K562 (cell line): ENCODE measurements at regions not wholly inside any gene's neighbourhood (a gene's known extent, or its start where the extent isn't known, plus 50 kb on each side); places are given as distances from the start of the nearest gene placed in this dataset.

Source experiments
- ATAC-seq: fragments of 200-7000 bp; cut with Tn5 transposase; 3 replicates; pipeline ENCODE4 v1.9.1; 2020; ENCODE audit warnings: moderate library complexity
- BruUV-seq: library from RNA; stranded (reverse); fragments of 400-500 nt; replicated peaks from 2 replicates; lab custom pipeline; 2021; lab: Mats Ljungman, UMichigan
- CTCF ChIA-PET: fragments of 300-600 bp; formaldehyde crosslinking; extraction: SDS; loops from one replicate; lab custom pipeline; 2021; ENCODE audit warnings: low intra/inter-chr PET ratio; lab: Yijun Ruan, JAX
- POLR2A ChIA-PET: fragments of 300-600, 350-650 bp; sonication (Branson Sonifier 250); formaldehyde crosslinking; extraction: SDS; loops from one replicate; lab custom pipeline; 2021; ENCODE audit warnings: antibody characterized with exemption, inconsistent platforms; lab: Yijun Ruan, JAX
- DNase-seq, 4 experiments: peaks; one replicate each; pipeline versions ENCODE4 v3.0.0 to v3.0.0-alpha.2; 2011 to 2018; ENCODE audit warnings: low spot score in 3 of 4, mixed read lengths in 3 of 4; ENCODE audit errors: extremely low read depth in 1 of 4
- FAIRE-seq: peaks from 2 replicates; lab custom pipeline; 2011; peaks lifted over from hg19 to GRCh38; lab: Jason Lieb, UNC
- H2AFZ ChIP-seq: 2 replicates; pipeline ENCODE4 v1.6.0; 2011; ENCODE audit warnings: low read depth, low read length, control low read depth, inconsistent platforms
- H3K27ac ChIP-seq: fragments of 200-600 bp; 3 replicates; pipeline ENCODE4 v1.8.0; 2011; ENCODE audit warnings: low read depth, mild to moderate bottlenecking, control low read depth, inconsistent platforms, low read length, moderate library complexity, mixed read lengths; ENCODE audit errors: extremely low read depth
- H3K27me3 ChIP-seq, 2 experiments: fragments of 300-600 bp in 1 of 2; 2 replicates in 1 of 2; 3 replicates in 1 of 2; pipeline versions ENCODE4 v1.6.0 to v1.8.0; 2011; ENCODE audit warnings: inconsistent platforms in 2 of 2, low read length in 2 of 2, mild to moderate bottlenecking in 1 of 2, mixed read lengths in 1 of 2, moderate library complexity in 1 of 2; ENCODE audit not compliant: control insufficient read depth in 2 of 2, insufficient read depth in 2 of 2
- H3K36me3 ChIP-seq: fragments of 300-600 bp; 3 replicates; pipeline ENCODE4 v1.8.0; 2011; ENCODE audit warnings: mild to moderate bottlenecking, low read length, inconsistent platforms; ENCODE audit not compliant: control insufficient read depth, insufficient read depth
- H3K4me1 ChIP-seq, 2 experiments: fragments of 200-600 bp in 1 of 2; replicated peaks in 1 of 2; 2 replicates in 1 of 2; 3 replicates in 1 of 2; pipeline versions ENCODE4 v1.5.1 to v1.8.0; 2011; ENCODE audit warnings: inconsistent platforms in 2 of 2, low read length in 2 of 2, mild to moderate bottlenecking in 1 of 2, mixed read lengths in 1 of 2, moderate library complexity in 1 of 2; ENCODE audit not compliant: control insufficient read depth in 2 of 2, insufficient read depth in 2 of 2
- H3K4me2 ChIP-seq: 2 replicates; pipeline ENCODE4 v1.6.1; 2011; ENCODE audit warnings: low read length, control low read depth, inconsistent platforms, mixed read lengths; ENCODE audit not compliant: insufficient read depth
- H3K4me3 ChIP-seq: fragments of 200-600 bp; sonication (generic), shearing (Covaris generic); 2 replicates; pipeline ENCODE4 v1.5.1; 2016; ENCODE audit warnings: control low read depth, inconsistent platforms
- H3K79me2 ChIP-seq: fragments of 200-600 bp; 3 replicates; pipeline ENCODE4 v1.8.0; 2011; ENCODE audit warnings: low read length, inconsistent platforms; ENCODE audit not compliant: control insufficient read depth, insufficient read depth
- H3K9ac ChIP-seq, 2 experiments: 2 replicates each; pipeline versions ENCODE4 v1.6.0 to v1.6.1; 2011; ENCODE audit warnings: low read depth in 2 of 2, low read length in 2 of 2, control low read depth in 1 of 2, inconsistent platforms in 1 of 2, mild to moderate bottlenecking in 1 of 2, mixed read lengths in 1 of 2; ENCODE audit not compliant: insufficient read depth in 1 of 2
- H3K9me1 ChIP-seq: one replicate; pipeline ENCODE4 v1.6.0; 2011; ENCODE audit warnings: inconsistent platforms, mild to moderate bottlenecking, low read length, moderate library complexity; ENCODE audit not compliant: control insufficient read depth, insufficient read depth
- H3K9me3 ChIP-seq: replicated peaks from 2 replicates; pipeline ENCODE4 v1.5.1; 2011; ENCODE audit warnings: low read depth, low read length, inconsistent platforms; ENCODE audit not compliant: control insufficient read depth, insufficient read depth
- H4K20me1 ChIP-seq: replicated peaks from 2 replicates; pipeline ENCODE4 v1.6.1; 2011; ENCODE audit warnings: low read length, inconsistent platforms, mixed read lengths; ENCODE audit not compliant: control insufficient read depth, insufficient read depth
- ARHGAP35 ChIP-seq: fragments of 450-650 bp; IDR thresholded peaks from 2 replicates; pipeline ENCODE4 v1.6.1; 2018; ENCODE audit not compliant: partially characterized antibody
- E2F8 ChIP-seq: fragments of 450-650 bp; IDR thresholded peaks from 2 replicates; pipeline ENCODE4 v1.7.1; 2018; ENCODE audit warnings: mild to moderate bottlenecking, low read depth; ENCODE audit not compliant: partially characterized antibody
- EHMT2 ChIP-seq: fragments of 450-650 bp; IDR thresholded peaks from 2 replicates; pipeline ENCODE4 v1.6.1; 2018; ENCODE audit warnings: antibody characterized with exemption
- HMBOX1 ChIP-seq: sonication (generic); IDR thresholded peaks from 2 replicates; pipeline ENCODE4 v1.6.1; 2016
- HMGN3 ChIP-seq: IDR thresholded peaks from 2 replicates; pipeline ENCODE4 v1.6.1; 2011; ENCODE audit warnings: borderline replicate concordance, low read depth, mild to moderate bottlenecking, mixed read lengths, low read length; ENCODE audit not compliant: insufficient read length; ENCODE audit errors: extremely low read depth
- MITF ChIP-seq: IDR thresholded peaks from 2 replicates; pipeline ENCODE4 v1.6.1; 2014; ENCODE audit warnings: antibody characterized with exemption
- NFATC3 ChIP-seq: fragments of 450-650 bp; IDR thresholded peaks from 2 replicates; pipeline ENCODE4 v1.6.1; 2017; ENCODE audit warnings: mild to moderate bottlenecking
- SIRT6 ChIP-seq: IDR thresholded peaks from one replicate; pipeline ENCODE4 v1.6.1; 2012; ENCODE audit warnings: low read depth, mild to moderate bottlenecking, control low read depth, inconsistent platforms, low read length, moderate library complexity
- SMARCC2 ChIP-seq: fragments of 450-650 bp; IDR thresholded peaks from 2 replicates; pipeline ENCODE4 v1.6.1; 2017; ENCODE audit warnings: antibody characterized with exemption, moderate library complexity, mild to moderate bottlenecking, low read depth
- SOX6 ChIP-seq: fragments of 450-650 bp; IDR thresholded peaks from 2 replicates; pipeline ENCODE4 v1.6.1; 2014; ENCODE audit warnings: mild to moderate bottlenecking
- SRSF7 ChIP-seq: fragments of 200-400 bp; formaldehyde crosslinking; optimal IDR thresholded peaks from 2 replicates; pipeline ENCODE3; 2017; ENCODE audit warnings: mild to moderate bottlenecking, low read depth, low read length
- STAG1 ChIP-seq: sonication (generic); formaldehyde crosslinking; IDR thresholded peaks from 2 replicates; pipeline ENCODE4 v1.5.0; 2020; ENCODE audit warnings: missing genetic modification reagents, borderline replicate concordance
- TCF7L2 ChIP-seq: fragments of 150-350 bp; IDR thresholded peaks from 2 replicates; pipeline ENCODE4 v1.6.1; 2016; ENCODE audit warnings: low read depth, mild to moderate bottlenecking, low read length, moderate library complexity
- THRB ChIP-seq: fragments of 450-650 bp; formaldehyde crosslinking; conservative IDR thresholded peaks from 2 replicates; pipeline ENCODE4 v1.4.0; 2022; ENCODE audit warnings: mild to moderate bottlenecking, missing genetic modification characterization
- TRIM28 ChIP-seq: fragments of 450-650 bp; IDR thresholded peaks from 2 replicates; pipeline ENCODE4 v1.6.1; 2017
- YY1 ChIP-seq, 3 experiments: IDR thresholded peaks; 2 replicates each; pipeline ENCODE4 v1.6.1; 2011; ENCODE audit warnings: low read length in 2 of 3, mild to moderate bottlenecking in 2 of 3, moderate library complexity in 2 of 3, borderline replicate concordance in 1 of 3, control low read depth in 1 of 3, low read depth in 1 of 3; ENCODE audit not compliant: insufficient read depth in 3 of 3, insufficient replicate concordance in 2 of 3, control insufficient read depth in 1 of 3, insufficient read length in 1 of 3; ENCODE audit errors: extremely low read depth in 1 of 3
- ZC3H8 ChIP-seq: fragments of 450-650 bp; IDR thresholded peaks from 2 replicates; pipeline ENCODE4 v1.6.1; 2017
- ZNF41 ChIP-seq: fragments of 250-450 bp; sonication (Bioruptor Pico); conservative IDR thresholded peaks from 2 replicates; pipeline ENCODE4 v1.4.0; 2020; ENCODE audit warnings: mild to moderate bottlenecking
- ZSCAN29 ChIP-seq: fragments of 450-650 bp; IDR thresholded peaks from 2 replicates; pipeline ENCODE4 v1.6.1; 2017
- WGBS: fragments of 100-300 bp; shearing (Covaris generic); methylation state at CpG from one replicate; pipeline ENCODE4 v1.1.6; 2016; ENCODE audit warnings: low coverage, mixed read lengths; ENCODE audit not compliant: insufficient coverage; ENCODE audit errors: missing lambda C conversion rate; 5-methylcytosine and 5-hydroxymethylcytosine counted together
- in situ Hi-C: fragments of 300-500 bp; cut with MboI; formaldehyde crosslinking; loops from 4 replicates; pipeline ENCODE4 v1.15.0; 2018; ENCODE audit warnings: inconsistent platforms, mixed read lengths
- intact Hi-C: fragments of 100-400 bp; cut with micrococcal nuclease; formaldehyde crosslinking; loops from 2 replicates; pipeline ENCODE4 v1.14.2; 2022

GRCh38 chr9:87123830-87124229, 176.5 kb upstream of the GAS1 start:
- no peaks in the 10 kb centered on the region for H3K4me1 ChIP-seq
- CTCF ChIA-PET = no interaction called here
- H3K79me2 ChIP-seq = no peaks in the 10 kb centered on the region
- no peak overlapping the region for H3K27ac ChIP-seq
- intact Hi-C loops = no loop called here
- no TSS peak for BruUV-seq
- H3K36me3 ChIP-seq = no peaks in the 10 kb centered on the region
- DNase-seq (no peak), ATAC-seq (no peak), FAIRE-seq (no peak)
- H3K4me3 ChIP-seq = no peak overlapping the region
- 0% methylated on average over 3 of the region's 3 CpGs for WGBS
- no peaks in the 10 kb centered on the region for H3K9me1 ChIP-seq
- H3K27me3 ChIP-seq = no peaks in the 10 kb centered on the region; a peak in 1 of 5 replicates
- no peak overlapping the region for H3K9ac ChIP-seq
- no peaks in the 10 kb centered on the region for H3K9me3 ChIP-seq
- H2AFZ ChIP-seq = no peak overlapping the region
- in situ Hi-C loops = no loop called here
- POLR2A ChIA-PET = no interaction called here
- H3K4me2 ChIP-seq = no peak overlapping the region
- H4K20me1 ChIP-seq = no peaks in the 10 kb centered on the region
- TF ChIP-seq ZNF41 (CRISPR knock-in tag) = no peak
- TF ChIP-seq E2F8 = no peak
- TF ChIP-seq NFATC3 = no peak
- TF ChIP-seq TCF7L2 = no peak
- TF ChIP-seq EHMT2 = no peak
- no peak for TF ChIP-seq THRB
- no peak for TF ChIP-seq STAG1 (CRISPR knock-in tag)
- TF ChIP-seq ZC3H8 = no peak
- no peak for TF ChIP-seq YY1 (IDR thresholded peaks at IDR 0.05; ENCODE audit: borderline replicate concordance in 1 of 3, control insufficient read depth in 1 of 3, extremely low read depth in 1 of 3, insufficient read depth in 3 of 3, insufficient read length in 1 of 3, insufficient replicate concordance in 2 of 3, low read depth in 1 of 3, low read length in 2 of 3)
- TF ChIP-seq ZSCAN29 = no peak
- no peak for TF ChIP-seq SOX6
- no peak for TF ChIP-seq SMARCC2
- no peak for TF ChIP-seq MITF
- TF ChIP-seq HMGN3 = no peak
- TF ChIP-seq SIRT6 = no peak
- no peak for TF ChIP-seq ARHGAP35
- no peak for TF ChIP-seq TRIM28
- no peak for TF ChIP-seq HMBOX1
- TF ChIP-seq SRSF7 = no peak
